Fibroblast of lung (primary cell): ENCODE measurements at regions not wholly inside any gene's neighbourhood (a gene's known extent, or its start where the extent isn't known, plus 50 kb on each side); places are given as distances from the start of the nearest gene placed in this dataset.

Source experiments
- CTCF ChIP-seq, 2 donors: IDR thresholded peaks in 1 of 2; conservative IDR thresholded peaks in 1 of 2; 1 replicate in 1 of 2; 2 replicates in 1 of 2; pipeline ENCODE4 v1.5.1; 2011 to 2012; ENCODE audit warnings: low read length in 2 of 2, control low read depth in 1 of 2, inconsistent platforms in 1 of 2, low read depth in 1 of 2, mild to moderate bottlenecking in 1 of 2
- EZH2 ChIP-seq: IDR thresholded peaks from 2 replicates; pipeline ENCODE4 v1.5.1; 2012; ENCODE audit warnings: low read length, control low read depth, mild to moderate bottlenecking; ENCODE audit errors: missing control alignments

- TF ChIP-seq CTCF (conservative IDR thresholded peaks at IDR 0.05 in 1 of 2, IDR thresholded peaks at IDR 0.05 in 1 of 2; ENCODE audit: low read depth in 1 of 2, low read length in 2 of 2) (no peak), EZH2 (no peak)
Observed at GRCh38 chr10:9875353-9875752, 1142.3 kb upstream of the CELF2 start.
